ENCODE measurements at regions not wholly inside any gene's neighbourhood (a gene's known extent, or its start where the extent isn't known, plus 50 kb on each side); places are given as distances from the start of the nearest gene placed in this dataset.
A peak's percentile ranks its signal among the peaks of the same experiment; 100 is the strongest.

GRCh38 chrX:78532363-78532762, 126.8 kb downstream of the RTL3 start:
- in situ Hi-C loops (cut with HindIII; ENCODE audit: low pct_unique_long_range_greater_than_20kb, low sequenced_read_pairs), result no loop called here
- no peak for DNase-seq (ENCODE audit: low read depth in 1 of 2, low spot score in 1 of 2)
- TF ChIP-seq JUND (IDR thresholded peaks at IDR 0.05; ENCODE audit: low read depth), result no peak

- in situ Hi-C loops (cut with HindIII; ENCODE audit: low pct_unique_long_range_greater_than_20kb, low sequenced_read_pairs), result no loop called here
- TF ChIP-seq JUND (IDR thresholded peaks at IDR 0.05; ENCODE audit: low read depth), result no peak
- DNase-seq (ENCODE audit: low read depth in 1 of 2, low spot score in 1 of 2), result no peak
Measured at GRCh38 chrX:78527818-78528217, 131.3 kb downstream of the RTL3 start.

- in situ Hi-C loops (cut with HindIII; ENCODE audit: low pct_unique_long_range_greater_than_20kb, low sequenced_read_pairs), result no loop called here
- DNase-seq (ENCODE audit: low read depth in 1 of 2, low spot score in 1 of 2), result no peak
- TF ChIP-seq JUND (IDR thresholded peaks at IDR 0.05; ENCODE audit: low read depth), result no peak
Measured at GRCh38 chrX:78527263-78527662, 131.9 kb downstream of the RTL3 start.

GRCh38 chrX:78522601-78523000, 136.5 kb downstream of the RTL3 start:
- in situ Hi-C loops (cut with HindIII; ENCODE audit: low pct_unique_long_range_greater_than_20kb, low sequenced_read_pairs), result no loop called here
- DNase-seq (ENCODE audit: low read depth in 1 of 2, low spot score in 1 of 2), result no peak
- no peak for TF ChIP-seq JUND (IDR thresholded peaks at IDR 0.05; ENCODE audit: low read depth)

GRCh38 chrX:78517124-78517523, 142.0 kb downstream of the RTL3 start:
- no peak for DNase-seq (ENCODE audit: low read depth in 1 of 2, low spot score in 1 of 2)
- in situ Hi-C loops (cut with HindIII; ENCODE audit: low pct_unique_long_range_greater_than_20kb, low sequenced_read_pairs), result no loop called here
- TF ChIP-seq JUND (IDR thresholded peaks at IDR 0.05; ENCODE audit: low read depth), result no peak

- DNase-seq (ENCODE audit: low read depth in 1 of 2, low spot score in 1 of 2), result peak in 1 of 2 experiments; percentile 18
- no peak for TF ChIP-seq JUND (IDR thresholded peaks at IDR 0.05; ENCODE audit: low read depth)
- in situ Hi-C loops (cut with HindIII; ENCODE audit: low pct_unique_long_range_greater_than_20kb, low sequenced_read_pairs), result no loop called here
Measured at GRCh38 chrX:78514852-78515251, 144.3 kb downstream of the RTL3 start.

GRCh38 chrX:78513971-78514738, 145.0 kb downstream of the RTL3 start:
- no peak for TF ChIP-seq JUND (IDR thresholded peaks at IDR 0.05; ENCODE audit: low read depth)
- DNase-seq (ENCODE audit: low read depth in 1 of 2, low spot score in 1 of 2), result no peak
- in situ Hi-C loops (cut with HindIII; ENCODE audit: low pct_unique_long_range_greater_than_20kb, low sequenced_read_pairs), result no loop called here

- no peak for TF ChIP-seq JUND (IDR thresholded peaks at IDR 0.05; ENCODE audit: low read depth)
- DNase-seq (ENCODE audit: low read depth in 1 of 2, low spot score in 1 of 2), result no peak
- in situ Hi-C loops (cut with HindIII; ENCODE audit: low pct_unique_long_range_greater_than_20kb, low sequenced_read_pairs), result no loop called here
Measured at GRCh38 chrX:78506248-78506647, 152.9 kb downstream of the RTL3 start.

GRCh38 chrX:78496483-78496882, 162.6 kb downstream of the RTL3 start:
- TF ChIP-seq JUND (IDR thresholded peaks at IDR 0.05; ENCODE audit: low read depth), result no peak
- DNase-seq (ENCODE audit: low read depth in 1 of 2, low spot score in 1 of 2), result no peak
- in situ Hi-C loops (cut with HindIII; ENCODE audit: low pct_unique_long_range_greater_than_20kb, low sequenced_read_pairs), result no loop called here

- in situ Hi-C loops (cut with HindIII; ENCODE audit: low pct_unique_long_range_greater_than_20kb, low sequenced_read_pairs), result no loop called here
- no peak for DNase-seq (ENCODE audit: low read depth in 1 of 2, low spot score in 1 of 2)
- TF ChIP-seq JUND (IDR thresholded peaks at IDR 0.05; ENCODE audit: low read depth), result no peak
Measured at GRCh38 chrX:78493180-78493579, 165.8 kb upstream of the CYSLTR1 start.

- in situ Hi-C loops (cut with HindIII; ENCODE audit: low pct_unique_long_range_greater_than_20kb, low sequenced_read_pairs), result no loop called here
- DNase-seq (ENCODE audit: low read depth in 1 of 2, low spot score in 1 of 2), result no peak
- TF ChIP-seq JUND (IDR thresholded peaks at IDR 0.05; ENCODE audit: low read depth), result no peak
Measured at GRCh38 chrX:78476701-78477100, 149.3 kb upstream of the CYSLTR1 start.

- no peak for TF ChIP-seq JUND (IDR thresholded peaks at IDR 0.05; ENCODE audit: low read depth)
- in situ Hi-C loops (cut with HindIII; ENCODE audit: low pct_unique_long_range_greater_than_20kb, low sequenced_read_pairs), result no loop called here
- no peak for DNase-seq (ENCODE audit: low read depth in 1 of 2, low spot score in 1 of 2)
Measured at GRCh38 chrX:78456909-78457308, 129.5 kb upstream of the CYSLTR1 start.

GRCh38 chrX:78455901-78456300, 128.5 kb upstream of the CYSLTR1 start:
- no peak for TF ChIP-seq JUND (IDR thresholded peaks at IDR 0.05; ENCODE audit: low read depth)
- no peak for DNase-seq (ENCODE audit: low read depth in 1 of 2, low spot score in 1 of 2)
- in situ Hi-C loops (cut with HindIII; ENCODE audit: low pct_unique_long_range_greater_than_20kb, low sequenced_read_pairs), result no loop called here

- no peak for TF ChIP-seq JUND (IDR thresholded peaks at IDR 0.05; ENCODE audit: low read depth)
- no peak for DNase-seq (ENCODE audit: low read depth in 1 of 2, low spot score in 1 of 2)
- in situ Hi-C loops (cut with HindIII; ENCODE audit: low pct_unique_long_range_greater_than_20kb, low sequenced_read_pairs), result no loop called here
Measured at GRCh38 chrX:78452356-78452755, 124.9 kb upstream of the CYSLTR1 start.
